Subcutaneous abdominal adipose tissue (tissue), 5 donors: ENCODE measurements at regions not wholly inside any gene's neighbourhood (a gene's known extent, or its start where the extent isn't known, plus 50 kb on each side); places are given as distances from the start of the nearest gene placed in this dataset.

Source experiments
- H3K27ac ChIP-seq: one replicate; pipeline ENCODE4 v1.7.0; 2013; ENCODE audit warnings: low read depth, mild to moderate bottlenecking, inconsistent platforms, low read length, moderate library complexity
- H3K27me3 ChIP-seq, 5 donors: one replicate each; pipeline ENCODE4 v1.7.0; 2013; ENCODE audit warnings: low read length in 5 of 5, inconsistent platforms in 1 of 5; ENCODE audit not compliant: control insufficient read depth in 5 of 5, insufficient read depth in 4 of 5
- H3K36me3 ChIP-seq, 5 donors: one replicate each; pipeline ENCODE4 v1.7.0; 2013; ENCODE audit warnings: low read length in 5 of 5; ENCODE audit not compliant: control insufficient read depth in 5 of 5, insufficient read depth in 5 of 5
- H3K4me1 ChIP-seq, 5 donors: one replicate each; pipeline ENCODE4 v1.7.0; 2013; ENCODE audit warnings: low read length in 5 of 5, mild to moderate bottlenecking in 3 of 5, moderate library complexity in 1 of 5; ENCODE audit not compliant: control insufficient read depth in 5 of 5, insufficient read depth in 5 of 5
- H3K4me3 ChIP-seq, 5 donors: one replicate each; pipeline ENCODE4 v1.7.0; 2013; ENCODE audit warnings: low read length in 5 of 5, low read depth in 1 of 5
- H3K9ac ChIP-seq, 5 donors: one replicate each; pipeline ENCODE4 v1.7.0; 2013; ENCODE audit warnings: low read length in 5 of 5, mild to moderate bottlenecking in 4 of 5, moderate library complexity in 3 of 5
- H3K9me3 ChIP-seq, 5 donors: one replicate each; pipeline ENCODE4 v1.7.0; 2013; ENCODE audit warnings: low read length in 5 of 5; ENCODE audit not compliant: control insufficient read depth in 5 of 5
- donor health status: healthy.
- donor health status: healthy.
- donor health status: healthy.
- donor health status: healthy.
- donor health status: healthy.

DNA sequence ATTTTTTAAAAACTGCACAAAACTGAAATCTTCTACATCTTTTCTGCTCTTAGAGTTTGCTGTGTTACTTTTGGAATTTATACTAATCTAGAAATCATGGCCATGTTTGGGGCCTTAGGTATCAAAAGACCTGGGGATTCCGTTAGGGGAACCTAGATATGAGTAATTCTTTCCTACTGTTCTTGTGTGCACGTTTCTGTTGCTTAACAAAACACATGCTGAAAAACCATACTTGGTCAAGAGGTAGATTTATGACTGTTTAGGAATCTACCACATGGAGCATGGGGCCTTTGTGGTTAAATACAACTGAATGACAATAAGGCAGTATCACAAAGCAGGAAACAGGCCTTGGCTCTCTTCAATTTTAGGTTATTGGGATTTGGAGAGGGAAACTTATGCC is 291.9 kb upstream of the USP25 start:
- no peaks in the 10 kb centered on the region for H3K27me3 ChIP-seq
- no peak overlapping the region for H3K4me3 ChIP-seq
- H3K36me3 ChIP-seq = no peaks in the 10 kb centered on the region
- no peaks in the 10 kb centered on the region for H3K9me3 ChIP-seq
- H3K9ac ChIP-seq = no peak overlapping the region
- H3K4me1 ChIP-seq = peaks cover 0 to 16% (median 7%) of the 10 kb centered on the region in 5 donors
- H3K27ac ChIP-seq = no peak overlapping the region

DNA sequence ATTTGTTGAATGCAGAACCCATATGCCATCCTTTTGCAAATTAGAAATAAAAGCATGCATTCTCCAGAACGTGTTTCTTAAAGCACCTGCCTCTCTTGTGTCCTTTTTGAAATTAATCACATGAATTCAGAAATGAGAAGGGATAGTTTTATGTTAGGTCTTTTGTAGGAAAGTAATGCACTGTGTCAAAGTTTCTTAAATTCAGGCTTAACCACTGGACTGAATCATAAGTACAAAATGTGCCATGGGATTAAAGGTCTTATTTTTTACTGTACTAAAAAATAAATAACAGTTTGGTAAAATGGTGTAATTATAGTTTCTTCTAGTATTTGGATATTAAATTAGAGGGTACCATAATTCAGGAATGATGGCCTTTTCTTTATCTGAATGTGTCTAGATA is 290.1 kb upstream of the USP25 start:
- H3K4me1 ChIP-seq = peaks cover 6 to 34% (median 22%) of the 10 kb centered on the region in 5 donors
- H3K36me3 ChIP-seq = no peaks in the 10 kb centered on the region
- no peak overlapping the region for H3K4me3 ChIP-seq
- no peak overlapping the region for H3K9ac ChIP-seq
- H3K27ac ChIP-seq = no peak overlapping the region
- H3K9me3 ChIP-seq = no peaks in the 10 kb centered on the region
- H3K27me3 ChIP-seq = no peaks in the 10 kb centered on the region

DNA sequence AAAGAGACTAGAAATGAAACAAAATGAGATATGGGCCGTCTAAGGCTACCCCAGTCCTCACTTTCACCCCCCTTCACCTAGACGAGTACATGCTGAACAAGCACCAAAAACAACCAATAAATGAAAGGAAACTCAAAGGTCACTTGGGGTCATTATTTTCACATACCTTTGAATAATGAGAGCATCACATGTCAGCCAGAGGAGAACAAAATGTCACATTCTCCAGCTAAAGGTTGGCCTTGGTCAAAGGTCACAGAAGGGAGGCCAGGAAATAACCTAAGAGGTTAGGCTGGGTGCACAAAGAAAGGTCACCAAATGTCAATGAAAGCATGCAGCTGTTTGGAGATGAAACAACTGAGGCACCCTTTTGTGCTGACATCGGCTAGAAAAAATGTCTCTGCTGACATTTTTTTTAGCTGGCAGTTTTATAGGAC is 288.7 kb upstream of the USP25 start:
- no peak overlapping the region for H3K27ac ChIP-seq
- no peak overlapping the region for H3K4me3 ChIP-seq
- H3K9ac ChIP-seq = no peak overlapping the region
- H3K9me3 ChIP-seq = no peaks in the 10 kb centered on the region
- H3K36me3 ChIP-seq = no peaks in the 10 kb centered on the region
- no peaks in the 10 kb centered on the region for H3K27me3 ChIP-seq
- peaks cover 7 to 40% (median 23%) of the 10 kb centered on the region in 5 donors for H3K4me1 ChIP-seq

DNA sequence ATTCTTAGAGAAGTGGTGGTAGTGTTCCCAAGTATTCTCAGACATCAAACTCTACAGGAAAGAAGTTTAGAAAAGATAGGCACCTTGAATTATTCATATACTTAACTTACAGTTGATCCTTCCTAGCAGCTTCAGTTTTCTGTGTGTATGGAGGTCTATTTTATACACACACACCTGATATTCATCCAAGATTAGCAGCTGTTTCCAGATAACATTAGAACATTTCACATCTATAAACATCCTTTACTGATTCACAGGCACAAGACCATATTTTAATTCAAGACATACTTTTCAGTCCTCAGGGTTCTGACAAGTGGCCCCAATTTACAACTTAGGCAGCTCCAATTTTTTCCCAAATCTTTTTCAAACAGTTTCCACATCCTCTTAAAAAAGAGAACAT is 287.8 kb upstream of the USP25 start:
- no peaks in the 10 kb centered on the region for H3K27me3 ChIP-seq
- no peak overlapping the region for H3K4me3 ChIP-seq
- H3K9ac ChIP-seq = no peak overlapping the region
- H3K36me3 ChIP-seq = no peaks in the 10 kb centered on the region
- H3K4me1 ChIP-seq = peaks cover 7 to 40% (median 25%) of the 10 kb centered on the region in 5 donors
- no peaks in the 10 kb centered on the region for H3K9me3 ChIP-seq
- H3K27ac ChIP-seq = no peak overlapping the region

DNA sequence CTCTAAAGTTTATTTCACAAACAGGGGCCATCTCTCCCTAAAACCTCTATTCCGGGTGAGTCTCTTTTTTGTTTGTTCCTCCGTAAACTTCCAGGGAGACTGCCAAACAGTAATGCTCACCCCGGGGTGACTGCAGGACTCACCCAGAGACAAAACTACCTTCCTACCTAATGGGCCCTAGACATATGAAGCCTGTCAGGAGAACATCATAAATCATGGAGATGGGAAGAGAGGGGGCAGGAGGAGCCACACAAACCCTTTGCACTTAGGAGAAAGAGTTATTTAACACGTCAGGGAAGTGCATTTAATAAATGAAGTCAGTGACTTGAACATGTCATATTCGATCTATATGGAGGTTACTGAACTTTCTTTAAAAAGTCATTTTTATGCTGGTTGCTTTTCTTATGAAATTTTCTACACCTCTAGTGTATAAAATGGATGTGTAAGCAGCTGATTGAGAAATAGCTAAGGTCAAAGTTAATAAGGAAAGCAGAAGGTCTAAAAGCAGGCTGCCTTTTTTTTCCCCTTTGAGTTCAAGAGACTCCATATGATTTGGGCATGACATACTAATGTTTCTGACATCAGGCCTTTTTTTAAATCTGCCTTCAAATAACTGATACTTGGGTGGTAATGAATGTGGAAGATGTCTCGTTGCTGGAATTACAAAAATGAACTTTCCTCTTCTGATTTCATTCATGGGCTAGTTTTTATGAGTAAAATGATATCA is 286.9 kb upstream of the USP25 start:
- Histone ChIP-seq H3K4me3 (no peak overlapping the region), H3K36me3 (no peaks in the 10 kb centered on the region), H3K4me1 (peaks cover 7 to 40% (median 25%) of the 10 kb centered on the region in 5 donors), H3K9me3 (peaks cover 0 to 4% (median 0%) of the 10 kb centered on the region in 5 donors), H3K27ac (peak overlapping the region; percentile 51), H3K27me3 (no peaks in the 10 kb centered on the region), H3K9ac (no peak overlapping the region)

DNA sequence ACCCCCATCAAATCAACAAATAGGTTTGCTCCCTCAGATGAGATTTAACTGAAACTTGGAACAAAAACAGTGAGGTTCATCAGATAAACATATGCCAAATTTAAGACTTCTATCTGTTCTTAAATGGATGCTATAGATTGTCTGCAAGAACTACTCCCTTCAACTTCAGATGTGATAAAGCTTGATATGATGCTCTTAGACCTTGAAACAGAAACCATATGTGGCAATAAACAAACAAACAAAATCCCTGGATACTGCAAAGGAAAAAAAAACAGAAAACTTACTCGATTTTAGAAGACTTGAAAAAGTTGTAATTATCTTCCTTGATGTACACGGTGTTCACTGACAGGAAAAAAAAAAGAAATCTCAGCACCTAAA is 286.1 kb upstream of the USP25 start:
- Histone ChIP-seq H3K27me3 (no peaks in the 10 kb centered on the region), H3K9ac (no peak overlapping the region), H3K27ac (peak overlapping the region; percentile 51), H3K4me3 (no peak overlapping the region), H3K36me3 (no peaks in the 10 kb centered on the region), H3K4me1 (peaks cover 7 to 40% (median 25%) of the 10 kb centered on the region in 5 donors), H3K9me3 (peaks cover 0 to 7% (median 0%) of the 10 kb centered on the region in 5 donors)

DNA sequence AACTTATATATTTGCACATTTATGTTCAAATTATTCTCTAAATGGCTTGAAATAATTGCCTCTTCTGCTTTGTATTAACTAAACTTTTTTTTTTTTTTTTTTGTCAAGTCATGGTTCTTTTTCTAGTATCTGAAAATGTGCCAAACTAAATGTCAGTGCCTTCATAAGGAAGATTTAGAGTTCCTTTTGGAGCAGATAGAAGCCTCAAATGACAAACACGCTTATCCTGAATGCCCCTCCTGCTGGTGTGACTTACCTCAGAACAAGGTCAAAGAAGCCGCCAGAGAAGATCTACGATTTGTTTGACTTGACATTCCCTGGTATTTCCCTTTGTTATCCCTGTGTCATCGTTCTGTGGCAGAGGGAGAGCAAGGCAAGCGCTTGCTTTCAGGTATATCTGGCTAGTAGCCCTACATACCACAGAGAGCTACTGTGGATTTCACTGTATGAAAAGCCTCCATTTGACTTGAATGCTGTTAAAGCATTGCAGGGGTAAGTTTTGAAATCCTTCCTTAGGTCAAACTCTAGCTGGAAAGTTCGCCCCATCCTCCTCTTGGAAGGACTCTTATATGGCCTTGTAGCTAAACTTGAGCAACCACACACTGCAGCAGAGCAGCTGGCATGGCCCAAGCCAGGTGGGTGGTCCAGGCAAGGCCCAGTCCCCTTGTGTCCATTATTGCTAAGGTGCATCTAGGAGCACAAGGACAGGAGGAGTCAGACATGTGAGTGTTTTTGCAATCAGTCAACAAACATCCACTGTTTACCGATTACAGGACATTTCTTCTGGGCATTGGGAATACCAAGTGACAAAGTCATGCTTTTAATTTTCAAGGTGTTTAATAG is 285.4 kb upstream of the USP25 start:
- peaks cover 0 to 7% (median 0%) of the 10 kb centered on the region in 5 donors for H3K9me3 ChIP-seq
- H3K4me1 ChIP-seq = peaks cover 7 to 40% (median 25%) of the 10 kb centered on the region in 5 donors
- H3K27ac ChIP-seq = peak overlapping the region; percentile 51
- no peak overlapping the region for H3K4me3 ChIP-seq
- no peaks in the 10 kb centered on the region for H3K27me3 ChIP-seq
- no peak overlapping the region for H3K9ac ChIP-seq
- no peaks in the 10 kb centered on the region for H3K36me3 ChIP-seq

DNA sequence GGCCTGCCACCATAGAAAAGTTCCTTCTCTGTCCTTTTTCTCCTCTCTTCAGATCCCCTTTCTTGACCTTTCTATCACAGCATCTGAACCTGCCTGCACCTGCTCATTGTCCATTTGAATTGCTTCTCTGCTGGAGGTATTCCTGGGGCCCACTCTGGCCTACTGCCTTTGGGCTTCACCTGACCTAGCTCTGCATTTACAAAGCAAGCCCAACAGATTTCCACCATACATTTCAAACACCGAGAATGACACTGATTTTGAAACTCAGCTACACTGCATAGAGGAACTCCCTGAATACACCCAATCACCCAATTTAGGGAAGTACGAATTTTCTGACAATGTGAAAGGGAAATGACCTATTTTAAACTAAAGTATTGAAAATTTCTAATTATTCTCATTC is 284.5 kb upstream of the USP25 start:
- no peaks in the 10 kb centered on the region for H3K36me3 ChIP-seq
- peaks cover 0 to 7% (median 0%) of the 10 kb centered on the region in 5 donors for H3K9me3 ChIP-seq
- no peak overlapping the region for H3K9ac ChIP-seq
- H3K4me3 ChIP-seq = no peak overlapping the region
- H3K27ac ChIP-seq = no peak overlapping the region
- H3K27me3 ChIP-seq = no peaks in the 10 kb centered on the region
- peaks cover 7 to 37% (median 25%) of the 10 kb centered on the region in 5 donors for H3K4me1 ChIP-seq

DNA sequence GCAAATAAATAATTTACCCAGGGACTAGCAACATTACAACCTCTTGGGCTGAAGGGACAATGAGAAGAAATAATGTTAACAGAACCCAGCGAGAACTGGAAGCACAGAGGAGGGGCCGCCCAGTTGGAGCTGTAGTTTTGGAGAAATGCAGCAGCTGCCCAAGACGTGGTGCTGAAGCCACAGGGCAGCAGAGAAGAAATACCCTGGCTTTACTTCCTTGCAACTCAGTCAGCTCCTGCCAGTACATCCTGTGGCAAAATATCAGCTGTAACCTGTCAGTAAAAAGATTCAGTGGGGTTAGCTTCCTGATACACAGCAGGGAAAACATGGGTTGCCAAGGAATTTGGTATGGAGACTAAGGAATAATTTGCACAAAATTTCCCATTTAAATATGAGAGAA is 283.6 kb upstream of the USP25 start:
- H3K27ac ChIP-seq = no peak overlapping the region

DNA sequence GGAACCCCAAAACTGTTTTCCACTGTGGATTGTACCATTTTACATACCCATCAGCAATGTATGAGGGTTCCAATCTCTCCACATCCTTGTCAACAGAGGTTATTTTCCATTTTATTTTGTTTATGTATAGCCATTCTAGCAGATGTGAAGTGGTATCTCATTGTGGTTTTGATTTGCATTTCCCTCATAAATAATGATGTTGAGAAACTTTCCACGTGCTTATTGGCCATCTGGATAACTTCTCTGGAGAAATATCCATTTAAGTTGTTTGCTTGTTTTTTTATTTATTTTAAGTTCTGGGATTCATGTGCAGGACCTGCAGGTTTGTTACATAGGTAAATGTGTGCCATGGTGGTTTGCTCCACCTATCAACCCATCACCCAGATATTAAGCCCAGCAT is 280.2 kb upstream of the USP25 start:
- Histone ChIP-seq H3K27me3 (no peaks in the 10 kb centered on the region), H3K9me3 (peaks cover 0 to 7% (median 0%) of the 10 kb centered on the region in 5 donors), H3K4me1 (peaks cover 3 to 8% (median 4%) of the 10 kb centered on the region in 5 donors), H3K27ac (no peak overlapping the region), H3K36me3 (no peaks in the 10 kb centered on the region), H3K9ac (no peak overlapping the region), H3K4me3 (no peak overlapping the region)

More for the DNA sequence above, 283.6 kb upstream of the USP25 start:
- no peaks in the 10 kb centered on the region for H3K36me3 ChIP-seq
- peaks cover 7 to 32% (median 23%) of the 10 kb centered on the region in 5 donors for H3K4me1 ChIP-seq
- H3K9me3 ChIP-seq = peaks cover 0 to 7% (median 0%) of the 10 kb centered on the region in 5 donors
- no peak overlapping the region for H3K4me3 ChIP-seq
- no peaks in the 10 kb centered on the region for H3K27me3 ChIP-seq
- no peak overlapping the region for H3K9ac ChIP-seq
